Smooth muscle cell (in vitro differentiated cells): ENCODE measurements at regions not wholly inside any gene's neighbourhood (a gene's known extent, or its start where the extent isn't known, plus 50 kb on each side); places are given as distances from the start of the nearest gene placed in this dataset.
"Not testable (repeated sequence)": the region's sequence is repeated elsewhere in the genome, so short reads cannot be mapped to it uniquely, and the experiment has no call there.

ENCODE experiments used
- DNase-seq: peaks from one replicate; lab custom pipeline; 2025; ENCODE audit not compliant: unreplicated experiment; lab: John Stamatoyannopoulos, UW
- H2AFZ ChIP-seq: fragments of 200-600 bp; sonication (generic); 2 replicates; pipeline ENCODE4 v1.6.0; 2016; ENCODE audit warnings: antibody characterized with exemption, low read depth, mild to moderate bottlenecking
- H3F3A ChIP-seq: fragments of 200-600 bp; sonication (generic); 2 replicates; pipeline ENCODE4 v1.6.0; 2017; ENCODE audit warnings: antibody characterized with exemption, low read depth
- H3K27ac ChIP-seq: fragments of 200-600 bp; sonication (generic); 2 replicates; pipeline ENCODE4 v1.5.1; 2016; ENCODE audit warnings: low read depth, mild to moderate bottlenecking
- H3K27me3 ChIP-seq: fragments of 200-600 bp; sonication (generic); 2 replicates; pipeline ENCODE4 v1.6.1; 2016; ENCODE audit warnings: low read depth, mild to moderate bottlenecking
- H3K36me3 ChIP-seq: fragments of 200-600 bp; sonication (generic); 2 replicates; pipeline ENCODE4 v1.5.1; 2016; ENCODE audit warnings: low read depth
- H3K4me1 ChIP-seq: fragments of 200-600 bp; sonication (generic); 2 replicates; pipeline ENCODE4 v1.5.1; 2016; ENCODE audit warnings: low read depth
- H3K4me2 ChIP-seq: fragments of 200-600 bp; sonication (generic); 2 replicates; pipeline ENCODE4 v1.6.0; 2016; ENCODE audit warnings: mild to moderate bottlenecking
- H3K4me3 ChIP-seq: fragments of 200-600 bp; sonication (generic); 2 replicates; pipeline ENCODE4 v1.5.1; 2016; ENCODE audit warnings: mild to moderate bottlenecking
- H3K79me2 ChIP-seq: fragments of 200-600 bp; sonication (generic); 2 replicates; pipeline ENCODE4 v1.6.0; 2016; ENCODE audit warnings: low read depth, mild to moderate bottlenecking
- H3K9ac ChIP-seq: fragments of 200-600 bp; sonication (generic); 2 replicates; pipeline ENCODE4 v1.6.0; 2016; ENCODE audit warnings: low read depth
- H3K9me3 ChIP-seq: fragments of 200-600 bp; sonication (generic); replicated peaks from 2 replicates; pipeline ENCODE4 v1.5.1; 2016; ENCODE audit warnings: low read depth
- H4K20me1 ChIP-seq: fragments of 200-600 bp; sonication (generic); 2 replicates; pipeline ENCODE4 v1.6.0; 2016; ENCODE audit warnings: low read depth
- CTCF ChIP-seq: fragments of 200-600 bp; sonication (generic); IDR thresholded peaks from 2 replicates; pipeline ENCODE4 v1.5.1; 2017; ENCODE audit warnings: borderline replicate concordance, mild to moderate bottlenecking, antibody characterized with exemption; ENCODE audit not compliant: insufficient read depth, poor library complexity, severe bottlenecking
- WGBS: methylation state at CpG from one replicate; pipeline ENCODE4 v1.1.7; 2016; ENCODE audit warnings: low lambda C conversion rate; 5-methylcytosine and 5-hydroxymethylcytosine counted together

DNA sequence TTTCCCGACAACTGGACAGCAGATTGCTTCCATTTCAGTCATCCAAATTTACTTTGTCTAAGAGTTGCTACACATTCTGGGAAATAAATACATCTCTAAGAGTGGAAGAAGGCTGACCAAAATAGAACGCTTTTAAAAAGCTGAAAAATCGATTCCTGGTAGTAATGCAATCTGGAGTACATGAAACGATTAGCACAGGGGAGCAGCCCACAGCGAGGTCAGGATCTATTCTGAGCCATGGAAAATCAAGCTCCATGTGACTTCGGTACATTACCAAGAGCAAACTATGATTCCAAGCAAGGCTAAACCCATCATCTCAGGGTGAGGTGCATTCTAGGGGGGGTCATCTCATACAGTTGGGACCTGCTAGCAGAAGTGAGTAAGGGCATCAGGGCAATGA lies 249.3 kb downstream of the BLID start:
- Histone ChIP-seq H4K20me1 (no peaks in the 10 kb centered on the region), H2AFZ (no peak overlapping the region), H3K4me2 (no peak overlapping the region), H3K9me3 (no peaks in the 10 kb centered on the region), H3K9ac (no peak overlapping the region), H3K4me1 (no peaks in the 10 kb centered on the region), H3F3A (no peaks in the 10 kb centered on the region), H3K36me3 (no peaks in the 10 kb centered on the region), H3K27ac (no peak overlapping the region), H3K4me3 (no peak overlapping the region), H3K79me2 (no peaks in the 10 kb centered on the region), H3K27me3 (no peaks in the 10 kb centered on the region)
- 98% methylated on average over 6 of the region's 6 CpGs for WGBS
- DNase-seq: no peak
- TF ChIP-seq CTCF: no peak

DNA sequence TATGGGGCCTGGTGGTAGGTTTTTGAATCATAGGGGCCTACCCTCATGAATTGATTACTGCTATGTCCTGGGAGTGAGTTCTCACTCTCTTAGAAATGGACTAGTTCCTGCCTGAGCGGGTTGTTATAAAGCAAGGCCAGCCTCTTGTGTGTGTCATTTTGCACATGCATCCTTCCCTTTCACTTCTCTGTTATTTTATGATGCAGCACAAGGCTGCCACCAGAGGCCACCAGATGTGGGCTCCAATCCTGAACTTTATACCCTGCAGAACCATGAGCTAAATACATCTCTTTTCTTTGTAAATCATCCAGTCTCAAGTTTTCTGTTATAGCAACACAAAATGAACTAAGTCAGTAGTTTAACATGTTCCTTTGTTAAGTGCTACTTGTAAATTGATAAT lies 251.4 kb downstream of the BLID start:
- Histone ChIP-seq H3K79me2 (no peaks in the 10 kb centered on the region), H3K27me3 (no peaks in the 10 kb centered on the region), H3K4me2 (no peak overlapping the region), H3K9ac (no peak overlapping the region), H4K20me1 (no peaks in the 10 kb centered on the region), H3K27ac (no peak overlapping the region), H3K9me3 (no peaks in the 10 kb centered on the region), H3K36me3 (no peaks in the 10 kb centered on the region), H2AFZ (no peak overlapping the region), H3K4me3 (no peak overlapping the region), H3K4me1 (no peaks in the 10 kb centered on the region), H3F3A (no peaks in the 10 kb centered on the region)
- no peak for DNase-seq
- TF ChIP-seq CTCF: no peak
- WGBS: 89% methylated on average over 1 of the region's 1 CpG

- no peaks in the 10 kb centered on the region for H3K27me3 ChIP-seq
- TF ChIP-seq CTCF: no peak
- no peaks in the 10 kb centered on the region for H3K9me3 ChIP-seq
- DNase-seq: no peak
- no peak overlapping the region for H3K4me2 ChIP-seq
- H3K4me3 ChIP-seq: no peak overlapping the region
- H3F3A ChIP-seq: no peaks in the 10 kb centered on the region
- no peaks in the 10 kb centered on the region for H3K36me3 ChIP-seq
- no peaks in the 10 kb centered on the region for H4K20me1 ChIP-seq
- no peak overlapping the region for H3K9ac ChIP-seq
- WGBS: 73% methylated on average over 4 of the region's 4 CpGs
- peak overlapping the region; percentile 1 for H2AFZ ChIP-seq
- no peaks in the 10 kb centered on the region for H3K4me1 ChIP-seq
- no peaks in the 10 kb centered on the region for H3K79me2 ChIP-seq
- H3K27ac ChIP-seq: no peak overlapping the region
These were observed 252.9 kb downstream of the BLID start for GRCh38 chr11:121863126-121863525.

- not testable (repeated sequence) for H3K4me3 ChIP-seq, H3K9ac ChIP-seq, H3K79me2 ChIP-seq, H3K4me1 ChIP-seq, H2AFZ ChIP-seq, H4K20me1 ChIP-seq, H3F3A ChIP-seq, H3K27ac ChIP-seq, H3K4me2 ChIP-seq, H3K36me3 ChIP-seq, H3K27me3 ChIP-seq, DNase-seq
- WGBS: 86% methylated on average over 11 of the region's 11 CpGs
- H3K9me3 ChIP-seq: peaks cover 12% of the 10 kb centered on the region
These were observed 260.9 kb downstream of the BLID start for GRCh38 chr11:121855138-121855537.
